K562 (cell line): ENCODE measurements at regions not wholly inside any gene's neighbourhood (a gene's known extent, or its start where the extent isn't known, plus 50 kb on each side); places are given as distances from the start of the nearest gene placed in this dataset.

Experiments
- ATAC-seq: fragments of 200-7000 bp; cut with Tn5 transposase; 3 replicates; pipeline ENCODE4 v1.9.1; 2020; ENCODE audit warnings: moderate library complexity
- BruUV-seq: library from RNA; stranded (reverse); fragments of 400-500 nt; replicated peaks from 2 replicates; lab custom pipeline; 2021; lab: Mats Ljungman, UMichigan
- CTCF ChIA-PET: fragments of 300-600 bp; formaldehyde crosslinking; extraction: SDS; loops from one replicate; lab custom pipeline; 2021; ENCODE audit warnings: low intra/inter-chr PET ratio; lab: Yijun Ruan, JAX
- POLR2A ChIA-PET: fragments of 300-600, 350-650 bp; sonication (Branson Sonifier 250); formaldehyde crosslinking; extraction: SDS; loops from one replicate; lab custom pipeline; 2021; ENCODE audit warnings: antibody characterized with exemption, inconsistent platforms; lab: Yijun Ruan, JAX
- DNase-seq, 4 experiments: peaks; one replicate each; pipeline versions ENCODE4 v3.0.0 to v3.0.0-alpha.2; 2011 to 2018; ENCODE audit warnings: low spot score in 3 of 4, mixed read lengths in 3 of 4; ENCODE audit errors: extremely low read depth in 1 of 4
- FAIRE-seq: peaks from 2 replicates; lab custom pipeline; 2011; peaks lifted over from hg19 to GRCh38; lab: Jason Lieb, UNC
- H2AFZ ChIP-seq: 2 replicates; pipeline ENCODE4 v1.6.0; 2011; ENCODE audit warnings: low read depth, low read length, control low read depth, inconsistent platforms
- H3K27ac ChIP-seq: fragments of 200-600 bp; 3 replicates; pipeline ENCODE4 v1.8.0; 2011; ENCODE audit warnings: low read depth, mild to moderate bottlenecking, control low read depth, inconsistent platforms, low read length, moderate library complexity, mixed read lengths; ENCODE audit errors: extremely low read depth
- H3K27me3 ChIP-seq, 2 experiments: fragments of 300-600 bp in 1 of 2; 2 replicates in 1 of 2; 3 replicates in 1 of 2; pipeline versions ENCODE4 v1.6.0 to v1.8.0; 2011; ENCODE audit warnings: inconsistent platforms in 2 of 2, low read length in 2 of 2, mild to moderate bottlenecking in 1 of 2, mixed read lengths in 1 of 2, moderate library complexity in 1 of 2; ENCODE audit not compliant: control insufficient read depth in 2 of 2, insufficient read depth in 2 of 2
- H3K36me3 ChIP-seq: fragments of 300-600 bp; 3 replicates; pipeline ENCODE4 v1.8.0; 2011; ENCODE audit warnings: mild to moderate bottlenecking, low read length, inconsistent platforms; ENCODE audit not compliant: control insufficient read depth, insufficient read depth
- H3K4me1 ChIP-seq, 2 experiments: fragments of 200-600 bp in 1 of 2; replicated peaks in 1 of 2; 2 replicates in 1 of 2; 3 replicates in 1 of 2; pipeline versions ENCODE4 v1.5.1 to v1.8.0; 2011; ENCODE audit warnings: inconsistent platforms in 2 of 2, low read length in 2 of 2, mild to moderate bottlenecking in 1 of 2, mixed read lengths in 1 of 2, moderate library complexity in 1 of 2; ENCODE audit not compliant: control insufficient read depth in 2 of 2, insufficient read depth in 2 of 2
- H3K4me2 ChIP-seq: 2 replicates; pipeline ENCODE4 v1.6.1; 2011; ENCODE audit warnings: low read length, control low read depth, inconsistent platforms, mixed read lengths; ENCODE audit not compliant: insufficient read depth
- H3K4me3 ChIP-seq: fragments of 200-600 bp; sonication (generic), shearing (Covaris generic); 2 replicates; pipeline ENCODE4 v1.5.1; 2016; ENCODE audit warnings: control low read depth, inconsistent platforms
- H3K79me2 ChIP-seq: fragments of 200-600 bp; 3 replicates; pipeline ENCODE4 v1.8.0; 2011; ENCODE audit warnings: low read length, inconsistent platforms; ENCODE audit not compliant: control insufficient read depth, insufficient read depth
- H3K9ac ChIP-seq, 2 experiments: 2 replicates each; pipeline versions ENCODE4 v1.6.0 to v1.6.1; 2011; ENCODE audit warnings: low read depth in 2 of 2, low read length in 2 of 2, control low read depth in 1 of 2, inconsistent platforms in 1 of 2, mild to moderate bottlenecking in 1 of 2, mixed read lengths in 1 of 2; ENCODE audit not compliant: insufficient read depth in 1 of 2
- H3K9me1 ChIP-seq: one replicate; pipeline ENCODE4 v1.6.0; 2011; ENCODE audit warnings: inconsistent platforms, mild to moderate bottlenecking, low read length, moderate library complexity; ENCODE audit not compliant: control insufficient read depth, insufficient read depth
- H3K9me3 ChIP-seq: replicated peaks from 2 replicates; pipeline ENCODE4 v1.5.1; 2011; ENCODE audit warnings: low read depth, low read length, inconsistent platforms; ENCODE audit not compliant: control insufficient read depth, insufficient read depth
- H4K20me1 ChIP-seq: replicated peaks from 2 replicates; pipeline ENCODE4 v1.6.1; 2011; ENCODE audit warnings: low read length, inconsistent platforms, mixed read lengths; ENCODE audit not compliant: control insufficient read depth, insufficient read depth
- BRD9 ChIP-seq: fragments of 450-650 bp; IDR thresholded peaks from 2 replicates; pipeline ENCODE4 v1.6.1; 2018; ENCODE audit warnings: low read depth; ENCODE audit not compliant: partially characterized antibody
- CBX3 ChIP-seq, 2 experiments: IDR thresholded peaks; 1 replicate in 1 of 2; 2 replicates in 1 of 2; pipeline ENCODE4 v1.6.1; 2012; ENCODE audit warnings: inconsistent platforms in 2 of 2, low read length in 2 of 2, borderline replicate concordance in 1 of 2, control low read depth in 1 of 2
- E2F3 ChIP-seq: fragments of 250-450 bp; sonication (Bioruptor Pico); IDR thresholded peaks from 2 replicates; pipeline ENCODE4 v1.4.0; 2020; ENCODE audit warnings: mild to moderate bottlenecking
- KAT7 ChIP-seq: sonication (generic); formaldehyde crosslinking; IDR thresholded peaks from 2 replicates; pipeline ENCODE4 v1.8.0; 2022; ENCODE audit warnings: missing genetic modification reagents, mild to moderate bottlenecking, borderline replicate concordance
- MAFF ChIP-seq: IDR thresholded peaks from 2 replicates; pipeline ENCODE4 v1.6.1; 2012; ENCODE audit warnings: low read length, improper control_type of control experiment
- NELFE ChIP-seq: IDR thresholded peaks from 2 replicates; pipeline ENCODE4 v1.6.1; 2011; ENCODE audit warnings: mild to moderate bottlenecking; ENCODE audit not compliant: insufficient read depth, insufficient read length
- RBM34 ChIP-seq: fragments of 200-400 bp; formaldehyde crosslinking; IDR thresholded peaks from 2 replicates; pipeline ENCODE4 v1.6.1; 2018; ENCODE audit warnings: low read length, borderline replicate concordance; ENCODE audit not compliant: insufficient read depth
- SP2 ChIP-seq: IDR thresholded peaks from 2 replicates; pipeline ENCODE4 v1.6.1; 2011; ENCODE audit warnings: mild to moderate bottlenecking, low read depth, low read length, moderate library complexity; ENCODE audit not compliant: poor library complexity, severe bottlenecking; ENCODE audit errors: extremely low read depth
- TRIM24 ChIP-seq, 2 experiments: fragments of 450-650 bp; IDR thresholded peaks; 2 replicates each; pipeline ENCODE4 v1.6.1; 2016
- TRIM28 ChIP-seq: fragments of 450-650 bp; IDR thresholded peaks from 2 replicates; pipeline ENCODE4 v1.6.1; 2017
- ZC3H4 ChIP-seq: sonication (generic); formaldehyde crosslinking; IDR thresholded peaks from 2 replicates; pipeline ENCODE4 v1.9.0; 2021; ENCODE audit warnings: missing genetic modification reagents, borderline replicate concordance
- ZFP1 ChIP-seq: fragments of 450-650 bp; formaldehyde crosslinking; IDR thresholded peaks from 2 replicates; pipeline ENCODE4 v1.4.0; 2020; ENCODE audit warnings: mild to moderate bottlenecking, mixed read lengths
- ZNF316 ChIP-seq: fragments of 450-650 bp; IDR thresholded peaks from 2 replicates; pipeline ENCODE4 v1.6.1; 2016
- ZNF76 ChIP-seq: fragments of 250-450 bp; sonication (Bioruptor Pico); IDR thresholded peaks from 2 replicates; pipeline ENCODE4 v1.4.0; 2020; ENCODE audit warnings: mild to moderate bottlenecking, moderate library complexity, borderline replicate concordance
- ZNF764 ChIP-seq: fragments of 250-450 bp; sonication (Bioruptor Pico); IDR thresholded peaks from 2 replicates; pipeline ENCODE4 v1.4.0; 2020; ENCODE audit warnings: low read depth, mild to moderate bottlenecking, moderate library complexity
- ZNF77 ChIP-seq: fragments of 250-450 bp; sonication (Bioruptor Pico); IDR thresholded peaks from 2 replicates; pipeline ENCODE4 v1.5.0; 2020
- WGBS: fragments of 100-300 bp; shearing (Covaris generic); methylation state at CpG from one replicate; pipeline ENCODE4 v1.1.6; 2016; ENCODE audit warnings: low coverage, mixed read lengths; ENCODE audit not compliant: insufficient coverage; ENCODE audit errors: missing lambda C conversion rate; 5-methylcytosine and 5-hydroxymethylcytosine counted together
- in situ Hi-C: fragments of 300-500 bp; cut with MboI; formaldehyde crosslinking; loops from 4 replicates; pipeline ENCODE4 v1.15.0; 2018; ENCODE audit warnings: inconsistent platforms, mixed read lengths
- intact Hi-C: fragments of 100-400 bp; cut with micrococcal nuclease; formaldehyde crosslinking; loops from 2 replicates; pipeline ENCODE4 v1.14.2; 2022
- TF ChIP-seq, protein P1 (sequence below): sonication (generic); formaldehyde crosslinking; IDR thresholded peaks from 2 replicates; pipeline ENCODE4 v1.8.0; 2022; ENCODE audit warnings: mild to moderate bottlenecking, missing genetic modification reagents
- TF ChIP-seq, protein P2 (sequence below): sonication (generic); formaldehyde crosslinking; IDR thresholded peaks from 2 replicates; pipeline ENCODE4 v1.8.1; 2023; ENCODE audit warnings: missing genetic modification reagents, mild to moderate bottlenecking, borderline replicate concordance

DNA sequence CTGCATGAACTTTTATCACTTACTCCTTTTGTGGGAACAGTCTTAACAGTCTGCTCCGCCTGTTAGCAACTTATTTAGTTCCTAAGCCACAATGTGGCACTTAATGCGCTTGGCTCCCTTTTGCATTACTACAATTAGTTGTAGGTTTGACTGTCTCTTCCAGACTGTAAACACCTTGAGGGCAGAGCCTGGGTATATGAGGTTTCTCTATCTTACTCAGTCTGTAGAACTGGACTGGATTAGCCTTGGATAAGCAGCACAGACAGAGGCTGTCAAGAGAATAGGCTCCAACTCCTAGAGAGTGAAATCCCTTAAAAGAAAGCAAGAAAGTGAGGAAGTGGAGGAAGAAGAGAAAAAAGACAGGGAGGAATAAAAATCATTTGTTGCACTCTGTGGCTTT is 268.3 kb upstream of the MAF start:
- H3K27ac ChIP-seq: peak overlapping the region; percentile 83
- WGBS: 80% methylated on average over 2 of the region's 2 CpGs
- ATAC-seq: no peak
- H3K79me2 ChIP-seq: no peaks in the 10 kb centered on the region
- in situ Hi-C loops (no loop called here), intact Hi-C loops (loop anchor here (2.0 to 5.0 kb wide), 2 partner anchors 24 to 103 kb away; no protein-coding TSS in a partner anchor)
- POLR2A ChIA-PET: interaction anchor here (0.6 to 1.2 kb wide), 4 partner anchors 10 to 42 kb away, joined by 3 to 9 read pairs (median 3); no protein-coding TSS in a partner anchor
- peaks cover 14 to 64% of the 10 kb centered on the region in 2 experiments for H3K4me1 ChIP-seq
- H3K36me3 ChIP-seq: peaks cover 6% of the 10 kb centered on the region; the same call in 2 of the 3 replicates
- no peak for DNase-seq
- peak overlapping the region; percentile 73 for H2AFZ ChIP-seq
- H3K27me3 ChIP-seq: no peaks in the 10 kb centered on the region
- H4K20me1 ChIP-seq: no peaks in the 10 kb centered on the region
- no peak for FAIRE-seq
- CTCF ChIA-PET: interaction anchor here (0.7 kb wide), 1 partner anchor 114 kb away, joined by 3 read pairs; no protein-coding TSS in a partner anchor
- H3K9me1 ChIP-seq: no peaks in the 10 kb centered on the region
- H3K4me3 ChIP-seq: no peak overlapping the region; the same call in 1 of the 2 replicates
- peak overlapping the region in 1 of 2 experiments; percentile 51; a peak in 2 of 4 replicates for H3K9ac ChIP-seq
- BruUV-seq: no TSS peak
- H3K9me3 ChIP-seq: peaks cover 21% of the 10 kb centered on the region
- peak overlapping the region; percentile 68 for H3K4me2 ChIP-seq
- TF ChIP-seq RBM34 (no peak), CBX3 (IDR thresholded peaks at IDR 0.05; ENCODE audit: borderline replicate concordance in 1 of 2, low read length in 2 of 2) (peak in 1 of 2 experiments; percentile 35; a peak in 1 of 3 replicates), TRIM24 (IDR thresholded peaks at IDR 0.05) (peak in 1 of 2 experiments; percentile 58; a peak in 2 of 4 replicates), MAFF (no peak), E2F3 (CRISPR knock-in tag) (0 out of 2 replicates have a peak, but pooled peaks have one; percentile 14), ZNF76 (CRISPR knock-in tag) (no peak), BRD9 (no peak), ZNF77 (CRISPR knock-in tag) (no peak), ZNF764 (CRISPR knock-in tag) (no peak), ZFP1 (no peak), NELFE (no peak), ZNF316 (peak; percentile 75), KAT7 (no peak), TRIM28 (peak; percentile 58; the same call in 1 of the 2 replicates), SP2 (no peak), ZC3H4 (CRISPR knock-in tag) (no peak)
- TF ChIP-seq, protein P1, sequence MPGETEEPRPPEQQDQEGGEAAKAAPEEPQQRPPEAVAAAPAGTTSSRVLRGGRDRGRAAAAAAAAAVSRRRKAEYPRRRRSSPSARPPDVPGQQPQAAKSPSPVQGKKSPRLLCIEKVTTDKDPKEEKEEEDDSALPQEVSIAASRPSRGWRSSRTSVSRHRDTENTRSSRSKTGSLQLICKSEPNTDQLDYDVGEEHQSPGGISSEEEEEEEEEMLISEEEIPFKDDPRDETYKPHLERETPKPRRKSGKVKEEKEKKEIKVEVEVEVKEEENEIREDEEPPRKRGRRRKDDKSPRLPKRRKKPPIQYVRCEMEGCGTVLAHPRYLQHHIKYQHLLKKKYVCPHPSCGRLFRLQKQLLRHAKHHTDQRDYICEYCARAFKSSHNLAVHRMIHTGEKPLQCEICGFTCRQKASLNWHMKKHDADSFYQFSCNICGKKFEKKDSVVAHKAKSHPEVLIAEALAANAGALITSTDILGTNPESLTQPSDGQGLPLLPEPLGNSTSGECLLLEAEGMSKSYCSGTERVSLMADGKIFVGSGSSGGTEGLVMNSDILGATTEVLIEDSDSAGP (CRISPR knock-in tag): no peak
- TF ChIP-seq, protein P2, sequence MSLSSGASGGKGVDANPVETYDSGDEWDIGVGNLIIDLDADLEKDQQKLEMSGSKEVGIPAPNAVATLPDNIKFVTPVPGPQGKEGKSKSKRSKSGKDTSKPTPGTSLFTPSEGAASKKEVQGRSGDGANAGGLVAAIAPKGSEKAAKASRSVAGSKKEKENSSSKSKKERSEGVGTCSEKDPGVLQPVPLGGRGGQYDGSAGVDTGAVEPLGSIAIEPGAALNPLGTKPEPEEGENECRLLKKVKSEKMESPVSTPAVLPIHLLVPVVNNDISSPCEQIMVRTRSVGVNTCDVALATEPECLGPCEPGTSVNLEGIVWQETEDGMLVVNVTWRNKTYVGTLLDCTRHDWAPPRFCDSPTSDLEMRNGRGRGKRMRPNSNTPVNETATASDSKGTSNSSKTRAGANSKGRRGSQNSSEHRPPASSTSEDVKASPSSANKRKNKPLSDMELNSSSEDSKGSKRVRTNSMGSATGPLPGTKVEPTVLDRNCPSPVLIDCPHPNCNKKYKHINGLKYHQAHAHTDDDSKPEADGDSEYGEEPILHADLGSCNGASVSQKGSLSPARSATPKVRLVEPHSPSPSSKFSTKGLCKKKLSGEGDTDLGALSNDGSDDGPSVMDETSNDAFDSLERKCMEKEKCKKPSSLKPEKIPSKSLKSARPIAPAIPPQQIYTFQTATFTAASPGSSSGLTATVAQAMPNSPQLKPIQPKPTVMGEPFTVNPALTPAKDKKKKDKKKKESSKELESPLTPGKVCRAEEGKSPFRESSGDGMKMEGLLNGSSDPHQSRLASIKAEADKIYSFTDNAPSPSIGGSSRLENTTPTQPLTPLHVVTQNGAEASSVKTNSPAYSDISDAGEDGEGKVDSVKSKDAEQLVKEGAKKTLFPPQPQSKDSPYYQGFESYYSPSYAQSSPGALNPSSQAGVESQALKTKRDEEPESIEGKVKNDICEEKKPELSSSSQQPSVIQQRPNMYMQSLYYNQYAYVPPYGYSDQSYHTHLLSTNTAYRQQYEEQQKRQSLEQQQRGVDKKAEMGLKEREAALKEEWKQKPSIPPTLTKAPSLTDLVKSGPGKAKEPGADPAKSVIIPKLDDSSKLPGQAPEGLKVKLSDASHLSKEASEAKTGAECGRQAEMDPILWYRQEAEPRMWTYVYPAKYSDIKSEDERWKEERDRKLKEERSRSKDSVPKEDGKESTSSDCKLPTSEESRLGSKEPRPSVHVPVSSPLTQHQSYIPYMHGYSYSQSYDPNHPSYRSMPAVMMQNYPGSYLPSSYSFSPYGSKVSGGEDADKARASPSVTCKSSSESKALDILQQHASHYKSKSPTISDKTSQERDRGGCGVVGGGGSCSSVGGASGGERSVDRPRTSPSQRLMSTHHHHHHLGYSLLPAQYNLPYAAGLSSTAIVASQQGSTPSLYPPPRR (CRISPR knock-in tag): no peak
